Tibial artery (tissue), 4 donors: ENCODE measurements at regions not wholly inside any gene's neighbourhood (a gene's known extent, or its start where the extent isn't known, plus 50 kb on each side); places are given as distances from the start of the nearest gene placed in this dataset.

Experiments used
- DNase-seq, 2 donors: peaks; one replicate each; pipeline ENCODE4 v3.0.0-alpha.2; 2019
- H3K27ac ChIP-seq, 2 donors: fragments of 200-600 bp; sonication (generic) in 1 of 2; 1 replicate in 1 of 2; 2 replicates in 1 of 2; pipeline ENCODE4 v1.5.1; 2018 to 2019; ENCODE audit warnings: mild to moderate bottlenecking in 1 of 2
- H3K27me3 ChIP-seq, 2 donors: fragments of 200-600 bp; sonication (generic) in 1 of 2; one replicate each; pipeline versions ENCODE4 v1.5.1 to v1.6.0; 2016 to 2019
- H3K36me3 ChIP-seq, 3 donors: fragments of 200-600 bp; sonication (generic) in 2 of 3; one replicate each; pipeline ENCODE4 v1.5.1; 2016 to 2019; ENCODE audit warnings: mild to moderate bottlenecking in 2 of 3
- H3K4me1 ChIP-seq, 4 donors: fragments of 200-600 bp; sonication (generic) in 2 of 4; 1 replicate in 3 of 4; 2 replicates in 1 of 4; pipeline ENCODE4 v1.5.1; 2016 to 2019
- H3K4me3 ChIP-seq, 2 donors: fragments of 200-600 bp; sonication (generic) in 1 of 2; 1 replicate in 1 of 2; 2 replicates in 1 of 2; pipeline ENCODE4 v1.5.1; 2018 to 2019; ENCODE audit warnings: mild to moderate bottlenecking in 2 of 2
- H3K9me3 ChIP-seq, 3 donors: fragments of 200-600 bp; sonication (generic) in 1 of 3; one replicate each; pipeline ENCODE4 v1.5.1; 2016 to 2019
- intact Hi-C: fragments of 100-400 bp; cut with DNase I; formaldehyde crosslinking; loops from one replicate; pipeline ENCODE4 v1.15.0; 2023; ENCODE audit warnings: low total_unique reads
- TF ChIP-seq, protein P1 (sequence below), 2 experiments: fragments of 200-600 bp in 1 of 2; fragments of 450-650 bp in 1 of 2; IDR thresholded peaks; one replicate each; pipeline ENCODE4 v1.5.1; 2017 to 2019; ENCODE audit warnings: antibody characterized with exemption in 2 of 2, mild to moderate bottlenecking in 1 of 2, moderate library complexity in 1 of 2

DNA sequence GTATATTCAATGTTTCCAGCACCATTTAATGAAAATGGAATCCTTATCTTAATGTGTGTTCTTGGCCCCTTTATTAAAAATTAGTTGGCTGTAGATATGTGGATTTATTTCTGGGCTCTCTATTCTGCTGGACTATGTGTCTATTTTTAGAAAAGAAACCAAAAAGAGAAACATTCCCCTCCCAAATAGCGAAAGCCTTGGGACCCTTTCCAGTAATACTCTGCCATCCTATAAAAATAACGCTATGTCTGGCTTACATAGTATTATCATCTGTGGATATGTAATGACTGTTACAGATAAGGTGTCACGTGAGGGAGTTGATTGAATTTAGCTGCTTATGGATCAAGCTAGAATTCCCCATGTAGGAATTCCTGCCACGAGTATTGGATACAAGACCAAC is 279.3 kb upstream of the KIF2B start:
- Histone ChIP-seq H3K36me3 (no peaks in the 10 kb centered on the region), H3K4me3 (no peak overlapping the region), H3K27ac (no peak overlapping the region), H3K9me3 (no peaks in the 10 kb centered on the region), H3K27me3 (no peaks in the 10 kb centered on the region), H3K4me1 (peaks cover 0 to 15% (median 6%) of the 10 kb centered on the region in 4 donors)
- TF ChIP-seq, protein P1, sequence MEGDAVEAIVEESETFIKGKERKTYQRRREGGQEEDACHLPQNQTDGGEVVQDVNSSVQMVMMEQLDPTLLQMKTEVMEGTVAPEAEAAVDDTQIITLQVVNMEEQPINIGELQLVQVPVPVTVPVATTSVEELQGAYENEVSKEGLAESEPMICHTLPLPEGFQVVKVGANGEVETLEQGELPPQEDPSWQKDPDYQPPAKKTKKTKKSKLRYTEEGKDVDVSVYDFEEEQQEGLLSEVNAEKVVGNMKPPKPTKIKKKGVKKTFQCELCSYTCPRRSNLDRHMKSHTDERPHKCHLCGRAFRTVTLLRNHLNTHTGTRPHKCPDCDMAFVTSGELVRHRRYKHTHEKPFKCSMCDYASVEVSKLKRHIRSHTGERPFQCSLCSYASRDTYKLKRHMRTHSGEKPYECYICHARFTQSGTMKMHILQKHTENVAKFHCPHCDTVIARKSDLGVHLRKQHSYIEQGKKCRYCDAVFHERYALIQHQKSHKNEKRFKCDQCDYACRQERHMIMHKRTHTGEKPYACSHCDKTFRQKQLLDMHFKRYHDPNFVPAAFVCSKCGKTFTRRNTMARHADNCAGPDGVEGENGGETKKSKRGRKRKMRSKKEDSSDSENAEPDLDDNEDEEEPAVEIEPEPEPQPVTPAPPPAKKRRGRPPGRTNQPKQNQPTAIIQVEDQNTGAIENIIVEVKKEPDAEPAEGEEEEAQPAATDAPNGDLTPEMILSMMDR (IDR thresholded peaks at IDR 0.05), result no peak
- DNase-seq, result no peak
- intact Hi-C loops, result no loop called here

DNA sequence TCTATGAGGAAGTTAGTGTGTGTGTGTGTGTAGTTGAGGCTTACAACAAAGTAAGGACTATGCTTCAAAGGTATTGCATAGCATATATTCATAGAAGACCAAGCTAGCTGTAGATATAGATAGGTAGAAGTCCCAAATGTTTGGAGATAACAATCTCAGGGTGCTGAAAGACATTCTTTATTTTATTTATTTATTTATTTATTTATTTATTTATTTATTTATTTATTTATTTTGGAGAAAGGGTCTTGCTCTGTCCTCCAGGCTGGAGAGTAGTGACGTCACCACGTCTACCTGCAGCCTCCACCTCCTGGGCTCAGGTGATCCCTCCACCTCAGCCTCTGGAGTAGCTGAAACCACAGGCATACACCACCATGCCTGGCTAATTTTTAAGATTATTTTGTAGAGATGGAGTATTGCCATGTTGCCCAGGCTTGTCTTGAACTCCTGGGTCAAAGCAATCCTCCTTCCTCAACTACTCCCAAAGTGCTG is 284.6 kb upstream of the KIF2B start:
- Histone ChIP-seq H3K4me3 (no peak overlapping the region), H3K36me3 (no peaks in the 10 kb centered on the region), H3K27me3 (no peaks in the 10 kb centered on the region), H3K9me3 (no peaks in the 10 kb centered on the region), H3K27ac (no peak overlapping the region), H3K4me1 (peaks cover 0 to 2% (median 0%) of the 10 kb centered on the region in 4 donors)
- intact Hi-C loops, result no loop called here
- no peak for DNase-seq
- TF ChIP-seq, protein P1 (IDR thresholded peaks at IDR 0.05), result no peak

DNA sequence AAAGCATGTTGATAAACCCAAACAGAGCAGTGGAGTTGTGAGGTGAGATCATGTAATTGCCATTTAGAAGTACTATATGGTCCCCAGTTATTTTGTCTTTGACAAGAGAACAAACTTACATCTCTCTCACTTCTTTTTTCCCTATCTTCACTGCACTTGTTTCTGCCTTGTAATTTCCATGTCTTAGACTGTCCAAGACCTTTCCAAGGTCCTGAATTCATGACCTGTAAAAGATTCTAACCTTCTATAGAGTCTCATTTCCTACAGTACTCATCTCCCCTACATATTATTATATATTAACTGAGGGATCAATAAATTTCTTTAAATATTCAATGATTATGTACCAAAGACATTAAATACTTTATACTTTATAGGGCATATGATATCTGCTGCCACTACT is 295.3 kb upstream of the KIF2B start:
- intact Hi-C loops, result no loop called here
- H3K27me3 ChIP-seq, result no peaks in the 10 kb centered on the region
- no peaks in the 10 kb centered on the region for H3K4me1 ChIP-seq
- TF ChIP-seq, protein P1 (IDR thresholded peaks at IDR 0.05), result no peak
- no peak for DNase-seq
- no peak overlapping the region for H3K4me3 ChIP-seq
- H3K36me3 ChIP-seq, result no peaks in the 10 kb centered on the region
- H3K9me3 ChIP-seq, result no peaks in the 10 kb centered on the region
- H3K27ac ChIP-seq, result no peak overlapping the region

DNA sequence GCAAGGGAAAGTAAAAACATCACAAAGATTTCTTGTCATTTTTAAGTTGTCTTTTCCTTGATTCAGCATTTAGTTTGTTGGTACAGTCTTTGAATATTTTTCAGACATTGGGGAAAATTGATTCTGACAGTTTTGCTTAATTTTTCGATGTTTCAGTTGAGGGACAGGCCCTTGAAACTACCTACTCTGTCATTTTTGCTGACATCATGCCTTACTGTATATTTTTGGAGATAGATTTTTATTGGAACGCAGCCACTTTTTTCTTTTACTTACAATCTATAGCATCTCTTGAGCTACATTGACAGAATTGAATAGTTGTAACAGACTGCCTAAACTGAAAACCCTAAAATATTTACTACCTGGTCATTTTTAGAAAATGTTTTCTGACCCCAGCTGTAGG is 297.1 kb upstream of the KIF2B start:
- DNase-seq, result no peak
- intact Hi-C loops, result no loop called here
- TF ChIP-seq, protein P1 (IDR thresholded peaks at IDR 0.05), result no peak

DNA sequence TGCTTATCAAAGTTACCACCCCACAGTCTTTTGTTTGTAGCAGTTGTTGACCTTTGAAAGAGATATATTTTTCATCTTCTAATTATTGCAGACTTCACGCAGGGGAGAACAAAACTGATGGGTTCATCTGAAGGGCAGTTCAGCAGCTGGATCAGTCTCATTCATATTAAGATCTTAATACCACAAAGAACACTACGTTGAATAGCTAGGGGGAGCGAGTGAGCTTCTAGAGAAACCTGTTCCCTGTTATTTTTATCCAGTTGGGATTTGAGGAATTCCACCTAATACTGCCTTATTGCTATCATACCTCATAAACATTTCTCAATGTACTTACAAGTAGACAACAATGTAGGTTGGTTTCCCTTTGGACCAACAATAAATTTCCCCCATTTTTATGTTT is 306.1 kb upstream of the KIF2B start:
- Histone ChIP-seq H3K27ac (no peak overlapping the region), H3K9me3 (no peaks in the 10 kb centered on the region), H3K4me1 (no peaks in the 10 kb centered on the region), H3K4me3 (no peak overlapping the region), H3K36me3 (no peaks in the 10 kb centered on the region), H3K27me3 (no peaks in the 10 kb centered on the region)
- TF ChIP-seq, protein P1 (IDR thresholded peaks at IDR 0.05), result no peak
- intact Hi-C loops, result no loop called here
- no peak for DNase-seq

More for the DNA sequence above, 297.1 kb upstream of the KIF2B start:
- Histone ChIP-seq H3K4me1 (no peaks in the 10 kb centered on the region), H3K9me3 (no peaks in the 10 kb centered on the region), H3K4me3 (no peak overlapping the region), H3K36me3 (no peaks in the 10 kb centered on the region), H3K27ac (no peak overlapping the region), H3K27me3 (no peaks in the 10 kb centered on the region)

DNA sequence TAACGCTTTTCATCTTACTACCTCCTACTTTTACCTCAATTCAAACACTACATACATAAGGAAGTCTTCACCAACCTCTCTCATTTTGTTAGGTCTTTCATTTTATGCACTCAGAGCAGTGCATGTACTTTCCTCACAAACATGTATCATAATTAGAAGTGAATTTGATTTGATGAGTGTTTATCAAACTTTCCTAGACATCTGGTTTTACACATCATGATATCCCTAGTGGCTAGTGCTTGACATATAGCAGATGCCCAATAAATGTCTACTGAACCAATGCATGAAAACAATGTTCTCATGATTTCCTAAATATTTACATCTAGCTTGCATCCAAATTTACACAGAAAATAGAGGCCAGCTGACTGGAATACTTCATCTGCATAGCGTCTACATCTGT is 323.4 kb upstream of the KIF2B start:
- Histone ChIP-seq H3K4me1 (no peaks in the 10 kb centered on the region), H3K4me3 (no peak overlapping the region), H3K9me3 (no peaks in the 10 kb centered on the region), H3K27me3 (no peaks in the 10 kb centered on the region), H3K36me3 (no peaks in the 10 kb centered on the region), H3K27ac (no peak overlapping the region)
- TF ChIP-seq, protein P1 (IDR thresholded peaks at IDR 0.05), result no peak
- no peak for DNase-seq
- intact Hi-C loops, result no loop called here
